GM21723 (cell line): ENCODE measurements at regions not wholly inside any gene's neighbourhood (a gene's known extent, or its start where the extent isn't known, plus 50 kb on each side); places are given as distances from the start of the nearest gene placed in this dataset.

Source experiments
- ATAC-seq: cut with Tn5 transposase; IDR thresholded peaks from one replicate; pipeline ENCODE4 v1.9.1; 2021; ENCODE audit warnings: mild to moderate bottlenecking, moderate library complexity; ENCODE audit not compliant: unreplicated experiment

DNA sequence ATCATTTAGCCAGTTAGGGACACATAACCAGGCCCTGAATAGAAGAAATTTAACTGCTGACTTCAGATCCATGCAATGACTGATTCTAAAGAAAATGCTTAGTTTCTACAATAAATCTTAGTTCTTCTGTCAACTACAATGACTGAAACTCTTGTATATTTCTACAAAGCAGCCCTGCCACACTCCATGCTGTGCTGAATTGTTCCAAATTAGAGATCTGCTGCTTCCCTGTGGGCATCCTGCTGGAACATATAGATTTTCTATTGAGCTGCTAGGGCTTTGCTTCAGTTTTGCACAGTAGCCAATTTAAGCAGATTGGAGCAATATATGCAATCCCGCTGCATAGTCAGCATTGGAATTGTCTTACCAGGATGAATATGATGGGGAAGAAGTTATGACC, 312.8 kb upstream of the SMIM31 start:
- no peak for ATAC-seq

DNA sequence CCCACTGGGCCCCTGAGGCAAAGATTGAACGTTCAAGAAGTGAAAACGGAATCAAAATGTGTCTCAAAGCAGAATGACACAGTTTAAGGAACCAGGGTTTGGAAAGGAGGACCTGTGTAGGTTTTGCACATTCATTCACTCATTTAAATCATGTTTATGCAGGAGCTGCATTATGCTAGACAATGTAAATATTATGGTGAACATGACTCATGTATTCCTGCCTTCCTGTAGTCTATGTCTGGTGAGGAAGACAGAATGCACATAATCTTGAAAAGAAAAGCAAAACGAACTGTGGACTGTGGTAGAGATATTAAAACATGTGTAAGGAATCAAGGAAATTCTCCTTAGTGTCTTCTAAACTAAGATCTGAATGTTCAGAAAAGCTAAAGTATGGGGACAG, 311.8 kb upstream of the SMIM31 start:
- no peak for ATAC-seq

DNA sequence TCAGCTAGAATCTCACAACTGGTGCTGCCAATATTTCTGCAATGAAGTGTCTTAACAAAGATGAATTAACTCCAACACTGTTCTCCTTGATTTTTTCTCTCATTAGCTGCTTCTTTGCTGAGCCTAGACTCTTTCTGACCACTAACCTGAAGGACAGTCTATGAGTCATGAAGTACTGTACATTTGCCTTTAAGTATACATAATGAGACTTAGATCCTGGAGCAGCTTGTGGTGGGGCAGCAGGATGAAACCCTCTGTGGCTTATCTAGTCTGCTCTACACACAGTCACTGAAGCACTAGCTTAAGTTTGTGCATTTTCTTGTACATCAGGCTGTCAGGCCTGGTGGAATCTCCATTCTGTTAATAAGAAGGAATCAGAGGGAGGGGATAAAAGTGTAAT, 307.4 kb upstream of the SMIM31 start:
- no peak for ATAC-seq

DNA sequence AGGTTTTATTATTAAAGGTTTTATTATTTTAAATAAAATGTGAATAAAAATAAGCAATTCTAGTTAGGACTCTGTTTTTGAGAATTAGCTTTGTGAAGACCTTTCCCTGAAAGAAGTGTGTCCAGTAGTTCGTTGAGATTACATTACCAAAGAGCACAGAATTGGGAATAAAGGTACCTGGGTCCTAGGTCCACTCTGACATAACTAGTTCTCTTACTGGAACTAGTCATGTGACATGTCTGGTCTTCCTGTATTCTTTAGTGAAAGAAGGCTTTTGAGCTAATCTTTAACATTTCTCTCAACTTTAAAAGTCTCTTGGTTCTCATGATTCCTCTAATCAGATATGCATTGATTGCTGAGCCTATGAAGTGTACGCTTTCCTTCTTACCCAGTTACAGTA, 292.0 kb upstream of the SMIM31 start:
- no peak for ATAC-seq

DNA sequence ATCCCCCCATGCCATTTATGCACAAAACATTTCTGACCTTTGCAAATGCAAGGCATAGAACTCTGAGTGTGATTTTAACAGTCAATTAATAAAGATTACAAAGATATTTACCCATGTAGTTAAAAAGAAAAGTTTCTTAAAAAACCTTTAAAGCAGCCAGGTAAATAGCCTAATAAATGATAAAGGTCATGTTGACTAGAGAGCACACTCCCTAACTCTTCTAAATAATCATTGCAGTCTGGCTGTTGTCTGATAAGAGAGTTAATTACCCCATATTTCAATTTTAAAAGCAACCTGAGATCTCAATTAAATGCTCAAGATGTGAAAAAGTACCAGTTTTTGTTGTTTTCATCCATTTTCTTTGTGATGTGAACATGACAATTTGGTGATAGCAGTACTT, 291.5 kb upstream of the SMIM31 start:
- ATAC-seq, result no peak

- no peak for ATAC-seq
Observed at GRCh38 chr4:164464313-164464712, 289.6 kb upstream of the SMIM31 start.

DNA sequence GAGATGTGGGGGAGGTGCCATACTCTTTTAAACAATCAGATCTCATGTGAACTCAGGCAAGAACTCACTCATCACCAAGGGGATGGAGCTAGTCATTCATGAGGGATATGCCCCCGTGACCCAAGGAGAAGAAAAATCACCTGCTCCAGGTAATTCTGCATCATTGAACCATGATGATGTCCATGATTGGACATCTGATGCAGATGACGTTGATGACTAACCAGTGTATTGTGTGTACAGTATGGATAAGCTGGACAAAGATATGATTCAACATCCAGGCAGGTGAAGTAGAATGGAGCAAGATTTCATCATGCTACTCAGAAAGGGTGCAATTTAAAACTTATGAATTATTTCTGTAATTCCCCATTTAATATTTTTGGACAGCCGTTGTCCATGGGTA, 286.4 kb upstream of the SMIM31 start:
- no peak for ATAC-seq

DNA sequence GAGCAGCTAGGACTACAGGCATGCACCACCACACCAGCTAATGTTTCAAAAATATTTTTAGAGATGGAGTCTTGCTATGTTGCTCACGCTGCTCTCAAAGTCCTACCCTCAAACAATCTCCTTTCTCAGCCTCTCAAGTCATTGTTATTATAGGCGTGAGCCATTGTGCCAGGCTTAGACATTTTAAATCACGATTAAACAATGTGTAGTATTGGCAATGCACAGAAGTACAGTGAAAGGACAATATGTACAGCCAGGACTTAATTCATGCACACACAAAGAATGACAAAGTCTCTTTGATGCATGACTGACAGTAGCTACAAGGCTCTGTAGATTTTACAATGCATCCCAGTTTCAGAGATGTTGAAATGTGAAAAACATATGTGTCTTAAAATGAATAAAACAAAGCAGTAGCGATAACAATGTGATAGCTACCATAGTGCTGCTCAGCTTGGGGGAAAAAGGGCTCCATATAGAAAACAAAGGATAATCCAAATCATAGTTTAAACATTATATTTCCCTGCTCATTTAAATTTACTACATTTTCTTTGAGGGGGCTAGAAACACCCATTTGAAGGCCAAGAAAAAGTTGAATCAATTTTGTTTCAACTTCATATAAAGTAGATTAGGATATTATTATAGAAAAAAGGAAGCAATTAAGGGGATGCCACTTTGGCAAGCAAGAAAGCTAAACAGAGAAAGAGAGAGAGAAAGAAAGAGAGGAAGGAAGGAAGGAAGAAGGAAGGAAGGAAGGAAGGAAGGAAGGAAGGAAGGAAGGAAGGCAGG, 272.4 kb upstream of the SMIM31 start:
- no peak for ATAC-seq

- no peak for ATAC-seq
Observed at GRCh38 chr4:164482092-164482404, 271.9 kb upstream of the SMIM31 start.

- ATAC-seq, result no peak
Observed at GRCh38 chr4:164482758-164483157, 271.2 kb upstream of the SMIM31 start.

GRCh38 chr4:164483711-164484110, 270.2 kb upstream of the SMIM31 start:
- ATAC-seq, result no peak

GRCh38 chr4:164484551-164484950, 269.4 kb upstream of the SMIM31 start:
- ATAC-seq, result no peak

GRCh38 chr4:164485136-164485535, 268.8 kb upstream of the SMIM31 start:
- ATAC-seq, result no peak

DNA sequence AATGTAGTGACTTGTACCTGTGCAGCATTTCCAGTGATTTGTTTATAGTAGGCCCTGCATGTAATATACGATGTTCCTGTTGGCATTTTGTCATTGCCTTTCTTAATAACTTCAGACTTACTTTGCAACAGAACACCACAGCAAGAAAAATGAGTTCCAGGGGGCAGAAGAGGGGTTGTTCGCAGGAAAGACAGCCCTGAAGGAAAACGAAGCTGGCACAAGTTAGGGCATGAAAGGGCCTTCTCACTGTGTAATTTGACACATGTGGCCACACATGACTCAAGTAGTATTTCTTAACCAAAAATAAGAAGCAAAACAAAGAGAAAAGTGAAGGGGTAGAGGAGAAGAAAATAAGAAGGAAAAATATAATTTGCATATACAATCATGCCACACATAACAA, 265.8 kb upstream of the SMIM31 start:
- ATAC-seq, result no peak

DNA sequence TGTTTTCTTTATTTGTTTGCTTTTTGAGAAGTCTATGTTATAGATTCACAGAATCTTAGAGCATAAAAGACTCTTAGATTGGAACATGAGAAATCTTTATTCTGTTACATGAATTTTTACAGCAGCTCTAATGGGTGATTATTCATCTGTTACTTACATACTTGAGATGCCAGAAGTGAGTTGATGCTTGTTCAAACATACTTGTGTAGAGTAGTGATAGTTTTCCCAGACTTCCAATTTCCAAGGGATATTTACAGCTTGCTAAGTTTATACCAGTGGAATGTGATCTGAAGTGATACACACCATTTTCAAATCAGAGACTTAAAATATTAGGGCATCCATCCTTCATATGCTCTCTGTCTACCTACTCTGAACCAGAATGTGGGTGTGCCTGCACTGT, 252.9 kb upstream of the SMIM31 start:
- no peak for ATAC-seq

DNA sequence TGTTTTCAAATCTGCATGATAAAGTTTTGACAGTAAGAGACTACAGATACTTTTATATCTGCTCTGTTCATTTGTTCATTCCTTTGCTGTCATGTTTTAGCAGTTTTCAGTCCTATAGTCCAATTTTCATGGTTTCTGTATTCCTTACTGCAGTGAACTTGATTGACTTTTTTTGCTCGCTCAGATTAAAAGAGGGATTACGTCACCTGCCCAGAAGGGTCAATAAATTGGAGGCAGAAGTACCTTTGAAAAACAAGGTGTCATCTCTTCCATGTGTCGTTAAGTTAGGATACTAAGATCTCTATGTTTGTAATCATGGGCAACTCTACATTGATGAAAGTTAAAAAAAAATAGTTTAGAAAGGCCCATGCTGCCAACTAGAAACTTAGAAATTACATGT, 250.1 kb upstream of the SMIM31 start:
- no peak for ATAC-seq

DNA sequence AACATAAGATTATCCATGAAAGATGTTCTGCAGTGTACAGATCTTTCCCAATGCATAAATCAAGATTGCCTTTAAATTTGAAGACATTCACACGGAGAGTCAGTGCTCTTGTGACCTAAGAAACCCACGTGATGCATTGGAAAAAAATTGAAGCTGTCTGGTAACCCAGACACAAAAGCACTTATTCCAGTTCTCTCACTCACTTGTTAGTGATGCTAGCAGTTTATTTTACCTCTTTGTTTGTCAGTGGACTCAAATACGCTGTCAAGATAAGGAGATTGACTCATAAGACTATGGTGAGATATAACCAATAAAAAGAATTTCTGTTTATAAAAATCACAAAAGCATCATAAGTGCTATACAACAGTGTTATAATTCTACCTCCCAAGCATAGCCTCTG, 245.8 kb upstream of the SMIM31 start:
- no peak for ATAC-seq

DNA sequence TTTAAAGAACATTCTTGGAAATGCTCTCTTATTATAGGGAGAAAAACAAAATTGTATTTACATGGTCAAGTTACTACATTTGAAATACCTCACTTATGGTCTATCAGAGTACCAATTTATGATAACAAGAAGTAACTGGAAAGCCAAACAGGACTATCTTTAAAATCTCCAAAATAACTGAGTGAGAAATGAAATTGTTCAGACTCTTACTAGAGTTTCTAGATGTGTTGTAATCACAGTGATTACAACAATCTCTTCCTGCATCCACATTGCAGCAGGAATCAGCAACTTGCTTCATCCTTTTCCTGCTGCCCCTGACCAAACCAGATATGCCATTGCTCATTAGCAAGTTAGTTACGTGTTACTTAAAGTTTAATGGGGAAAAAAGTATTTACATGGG, 245.2 kb upstream of the SMIM31 start:
- ATAC-seq, result no peak

DNA sequence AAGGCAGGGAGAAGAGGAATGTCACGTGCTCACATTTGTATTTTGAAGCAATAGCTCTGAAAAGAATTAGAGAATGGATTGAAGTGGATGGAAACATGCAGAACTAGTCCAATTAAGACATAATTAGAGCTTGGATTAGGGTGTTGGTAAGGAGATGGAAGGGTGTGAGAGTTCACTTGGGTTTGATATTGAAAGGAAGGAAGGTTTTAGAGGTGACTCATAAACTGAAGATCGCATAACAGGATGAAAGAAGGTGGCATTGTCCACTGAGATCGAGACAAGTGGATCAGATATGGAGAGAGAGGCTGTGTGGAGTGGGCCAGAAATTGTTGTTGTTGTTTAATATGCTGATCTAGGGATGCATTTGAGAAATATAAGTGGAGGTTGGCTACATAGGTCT, 244.0 kb upstream of the SMIM31 start:
- no peak for ATAC-seq

GRCh38 chr4:164512124-164512523, 241.8 kb upstream of the SMIM31 start:
- ATAC-seq, result peak; percentile 60

DNA sequence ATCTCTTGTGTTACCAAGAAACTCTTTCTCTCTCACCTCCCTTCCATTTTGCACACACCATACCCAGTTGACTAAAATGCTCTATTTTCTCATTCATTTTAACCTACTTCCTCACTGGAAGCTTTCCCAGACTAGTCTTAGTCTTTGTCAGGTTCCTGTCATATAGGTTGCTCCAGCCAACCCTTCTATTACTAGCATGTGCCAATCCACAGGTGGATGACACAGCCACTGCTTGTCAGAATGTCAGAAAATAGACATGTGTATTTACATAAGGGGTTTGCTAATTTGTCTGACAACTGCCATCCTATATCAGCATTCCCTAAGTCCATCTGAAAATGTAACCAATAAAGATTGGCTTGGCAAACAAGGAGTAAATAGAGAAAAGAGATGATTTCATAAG, 239.2 kb upstream of the SMIM31 start:
- no peak for ATAC-seq

- no peak for ATAC-seq
Observed at GRCh38 chr4:164524789-164525188, 229.1 kb upstream of the SMIM31 start.

DNA sequence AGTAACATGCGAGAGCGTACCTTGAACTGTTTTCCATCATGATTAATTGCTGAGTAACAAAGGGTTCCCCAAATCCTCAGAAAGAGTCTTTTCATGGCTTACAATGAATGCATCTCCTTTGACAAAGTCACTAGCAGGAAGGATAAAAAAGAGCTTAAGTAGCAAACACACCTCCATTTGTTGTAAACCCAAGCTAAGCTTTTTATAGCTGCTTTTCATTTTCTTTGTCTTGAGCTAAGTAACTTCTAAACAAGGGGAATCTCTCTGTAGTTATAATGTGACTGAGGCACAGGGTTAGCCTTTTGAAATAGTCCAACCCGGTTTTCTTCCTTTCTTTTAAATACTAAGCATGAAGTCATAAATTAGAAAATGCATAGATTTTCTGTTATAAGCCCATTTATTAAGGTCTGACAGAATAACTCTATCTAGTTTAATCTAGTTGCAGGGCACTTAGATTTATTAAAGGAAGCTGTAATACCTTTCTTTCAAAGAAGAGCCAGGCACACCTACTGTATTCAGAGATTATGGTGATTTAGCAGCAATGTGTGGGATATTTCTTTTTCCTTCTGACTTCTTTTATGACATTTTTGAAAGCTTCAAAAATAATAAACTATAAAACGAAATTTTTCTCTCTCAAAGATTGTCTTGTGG, 226.9 kb upstream of the SMIM31 start:
- ATAC-seq, result no peak
